HG02571 (cell line): ENCODE measurements at regions not wholly inside any gene's neighbourhood (a gene's known extent, or its start where the extent isn't known, plus 50 kb on each side); places are given as distances from the start of the nearest gene placed in this dataset.

ENCODE experiments used
- ATAC-seq: cut with Tn5 transposase; IDR thresholded peaks from one replicate; pipeline ENCODE4 v1.9.1; 2021; ENCODE audit warnings: mild to moderate bottlenecking, moderate library complexity; ENCODE audit not compliant: unreplicated experiment

GRCh38 chr14:98368221-98368620, 903.8 kb downstream of the BCL11B start:
- ATAC-seq: no peak

- no peak for ATAC-seq
Observed at GRCh38 chr14:98368916-98369315, 903.1 kb downstream of the BCL11B start.

- ATAC-seq: no peak
Observed at GRCh38 chr14:98369344-98369743, 902.7 kb downstream of the BCL11B start.

DNA sequence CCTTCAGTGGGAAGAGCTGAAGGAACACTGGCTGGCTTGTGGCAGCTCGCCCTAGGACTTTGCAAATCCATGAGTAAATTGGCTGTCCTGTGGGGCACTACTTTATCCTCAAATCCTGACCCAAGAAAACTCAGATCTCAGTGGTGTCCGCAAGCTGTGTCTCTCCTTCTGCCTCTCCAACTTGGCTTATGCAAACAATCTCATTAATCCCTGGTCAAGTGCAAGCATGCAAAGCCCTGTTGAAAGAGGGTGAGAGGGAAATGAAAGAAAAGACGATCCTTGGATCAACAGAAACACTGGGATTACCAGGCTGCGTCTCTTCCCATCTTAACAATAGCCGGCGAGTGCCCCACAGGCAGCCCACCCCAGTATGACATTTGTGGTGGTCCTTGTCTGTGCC, 901.6 kb downstream of the BCL11B start:
- no peak for ATAC-seq

DNA sequence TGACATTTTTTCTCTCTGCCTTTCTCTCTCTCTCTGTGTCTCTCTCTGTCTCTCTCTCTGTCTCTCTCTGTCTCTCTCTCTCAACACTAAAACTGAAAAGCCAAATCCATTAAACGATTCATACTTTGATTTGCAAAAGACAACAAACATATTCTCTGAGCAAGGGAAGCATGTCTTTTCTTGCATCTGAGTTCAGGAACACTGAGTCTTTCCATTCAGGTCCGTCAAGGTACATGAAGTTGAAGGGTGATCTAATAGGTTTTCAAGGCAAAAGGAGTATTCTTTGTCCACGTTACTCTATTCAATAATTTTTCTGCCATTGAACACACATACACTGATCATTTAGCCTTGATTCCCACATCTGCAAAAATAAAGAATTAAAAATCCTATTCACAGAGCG, 900.9 kb downstream of the BCL11B start:
- no peak for ATAC-seq

- ATAC-seq: no peak
Observed at GRCh38 chr14:98374136-98374535, 897.9 kb downstream of the BCL11B start.

GRCh38 chr14:98375566-98375965, 896.4 kb downstream of the BCL11B start:
- no peak for ATAC-seq

DNA sequence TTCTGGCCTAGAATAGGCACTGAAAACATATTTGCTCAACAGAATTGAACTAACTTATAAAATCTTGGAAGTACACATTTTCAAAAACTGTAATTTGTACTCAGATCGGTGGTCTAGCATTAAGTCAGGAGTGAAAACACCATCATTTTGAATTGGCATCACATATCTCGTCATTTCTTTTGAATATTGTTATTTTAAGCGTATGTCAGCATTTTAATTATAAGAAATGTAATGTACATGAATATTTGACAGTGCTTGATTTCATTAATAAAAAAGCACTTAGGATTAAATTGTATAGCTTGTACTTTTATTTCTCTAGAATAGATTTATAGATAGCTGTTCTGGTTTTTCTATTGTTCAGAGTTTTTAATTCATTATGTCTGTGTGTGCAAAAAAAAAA, 892.2 kb downstream of the BCL11B start:
- ATAC-seq: no peak

- no peak for ATAC-seq
Observed at GRCh38 chr14:98382662-98383061, 889.3 kb downstream of the BCL11B start.

DNA sequence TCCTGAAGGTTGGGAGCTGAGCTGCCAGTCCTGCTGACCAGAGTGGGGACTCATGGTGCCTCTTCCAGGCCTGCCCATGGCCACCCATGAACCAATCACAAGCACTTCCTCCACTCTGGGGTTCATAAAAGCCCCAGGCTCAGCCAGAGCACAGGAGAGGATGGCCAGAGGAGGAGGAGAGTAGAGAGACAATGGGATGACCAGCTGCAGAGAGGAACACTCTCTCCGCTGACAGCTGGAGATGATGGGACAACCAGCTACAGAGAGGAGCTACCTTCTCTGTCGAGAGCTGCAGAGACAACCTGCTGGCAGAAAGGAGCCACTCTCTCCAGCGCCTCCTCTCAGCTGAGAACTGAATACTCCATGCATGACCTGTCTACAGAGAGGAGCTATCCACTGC, 886.1 kb downstream of the BCL11B start:
- ATAC-seq: no peak

DNA sequence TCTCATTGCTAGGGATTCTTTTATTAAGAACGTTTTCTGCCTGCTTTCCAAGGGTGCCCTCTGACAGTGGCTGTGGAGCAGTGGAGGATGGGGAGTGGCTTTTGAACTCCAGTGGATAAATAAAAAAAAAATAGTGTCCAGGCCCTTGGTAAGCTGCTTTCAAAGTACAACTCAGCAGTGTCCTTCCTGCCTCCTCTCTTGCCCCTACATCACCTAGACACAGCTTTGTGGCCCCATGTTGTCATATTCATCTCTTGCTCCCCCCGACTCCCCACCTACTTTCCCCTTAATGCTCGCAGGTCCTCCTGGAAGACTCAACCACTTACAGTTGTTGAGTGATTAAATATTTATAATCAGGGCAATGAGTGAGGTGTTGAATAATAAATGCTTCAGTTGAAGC, 880.9 kb downstream of the BCL11B start:
- ATAC-seq: no peak

DNA sequence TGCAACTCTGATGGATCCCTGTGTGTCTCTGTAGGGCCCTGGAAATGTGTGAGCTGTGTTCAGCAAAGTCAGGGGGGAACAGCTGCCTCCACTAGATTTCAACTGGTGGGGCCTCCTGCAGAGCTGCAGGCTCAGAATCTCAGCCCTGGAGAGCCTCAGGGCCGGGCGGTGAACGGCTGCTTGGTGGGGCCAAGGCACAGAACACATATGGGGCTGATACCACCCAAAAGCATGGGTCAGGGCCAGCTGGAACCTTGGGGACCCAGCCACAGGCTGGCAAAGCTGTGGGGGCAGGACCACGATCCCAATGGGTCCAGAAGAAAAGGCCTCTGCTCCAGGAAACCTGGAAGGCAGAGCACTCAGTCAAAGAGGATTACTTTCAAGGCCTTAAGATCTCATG, 878.5 kb downstream of the BCL11B start:
- ATAC-seq: no peak

GRCh38 chr14:98404811-98405210, 867.2 kb downstream of the BCL11B start:
- no peak for ATAC-seq

- no peak for ATAC-seq
Observed at GRCh38 chr14:98408024-98408555, 863.9 kb downstream of the BCL11B start.

DNA sequence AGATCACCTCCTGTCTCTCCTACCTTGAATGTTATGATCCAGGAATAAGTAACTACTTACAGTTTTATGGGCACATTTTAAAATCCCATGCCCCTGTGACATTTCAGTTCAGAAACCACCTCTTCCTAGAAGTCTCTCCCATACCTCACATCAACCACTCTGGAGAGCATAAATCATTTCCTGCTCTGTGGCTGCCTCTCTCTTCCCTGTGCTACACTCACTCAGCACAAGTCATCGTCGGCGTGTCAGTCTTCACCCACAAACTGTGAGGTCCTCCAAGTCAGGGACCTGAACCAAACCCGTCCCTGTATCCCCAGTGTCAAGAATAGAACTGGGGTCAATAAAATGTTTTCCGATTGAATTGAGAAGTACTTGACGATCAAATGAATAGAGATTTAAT, 863.3 kb downstream of the BCL11B start:
- ATAC-seq: no peak

GRCh38 chr14:98411154-98411553, 860.8 kb downstream of the BCL11B start:
- no peak for ATAC-seq

DNA sequence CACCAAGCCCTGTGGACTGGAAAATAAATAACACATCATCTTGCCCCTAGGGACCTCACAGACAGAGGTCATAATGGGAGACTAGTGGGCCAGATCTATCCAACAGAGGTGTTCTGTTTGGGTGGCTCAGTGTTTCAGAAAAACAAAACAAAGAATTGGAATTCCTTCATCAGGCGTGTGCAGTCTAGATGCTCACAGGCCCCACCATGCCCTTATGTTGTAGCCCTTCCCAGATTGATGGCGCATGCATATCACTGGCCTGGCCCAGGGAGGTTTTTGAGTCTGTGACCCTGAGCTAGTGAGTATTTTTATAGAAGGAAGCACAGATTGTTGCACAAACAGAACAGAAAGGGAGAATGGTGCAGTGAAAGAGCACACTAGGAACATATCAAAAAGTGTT, 859.6 kb downstream of the BCL11B start:
- no peak for ATAC-seq

DNA sequence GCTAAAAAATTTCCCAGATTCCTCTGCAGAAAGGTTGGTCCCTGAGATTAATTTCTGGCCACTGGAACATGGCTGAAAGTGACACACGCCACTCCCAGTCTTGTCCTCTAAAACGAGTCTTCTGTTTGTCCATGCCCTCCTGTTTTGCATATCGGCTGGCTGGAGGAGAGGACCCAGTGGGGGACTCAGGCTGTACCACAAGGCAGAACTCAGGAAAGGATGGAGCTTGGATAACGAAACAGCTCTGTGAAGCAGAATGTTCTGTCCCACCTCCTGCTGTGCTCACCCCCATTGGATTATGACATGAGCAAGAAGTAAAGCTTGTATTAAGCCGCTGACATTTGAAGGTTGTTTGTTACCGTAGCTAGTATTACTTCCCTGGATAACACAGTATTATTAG, 856.2 kb downstream of the BCL11B start:
- no peak for ATAC-seq

DNA sequence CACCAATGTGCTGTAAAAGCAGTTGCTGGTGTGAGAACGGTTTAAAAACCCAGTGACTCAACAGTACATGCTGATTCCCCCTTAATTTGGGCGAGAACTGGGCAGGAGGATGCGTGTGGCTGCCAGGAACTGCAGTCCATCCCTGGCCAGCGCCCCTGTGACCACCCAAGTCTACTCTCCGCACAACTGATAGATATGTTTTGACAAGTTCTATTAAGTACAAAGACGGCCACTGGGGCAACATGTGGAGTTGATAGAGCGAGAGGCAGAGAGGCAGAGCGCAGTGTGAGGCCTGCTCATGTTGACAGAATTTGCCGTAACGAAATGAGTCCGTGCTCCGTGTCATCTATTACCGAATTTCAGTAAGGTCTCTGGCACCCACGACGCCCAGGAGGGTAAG, 855.0 kb downstream of the BCL11B start:
- no peak for ATAC-seq

DNA sequence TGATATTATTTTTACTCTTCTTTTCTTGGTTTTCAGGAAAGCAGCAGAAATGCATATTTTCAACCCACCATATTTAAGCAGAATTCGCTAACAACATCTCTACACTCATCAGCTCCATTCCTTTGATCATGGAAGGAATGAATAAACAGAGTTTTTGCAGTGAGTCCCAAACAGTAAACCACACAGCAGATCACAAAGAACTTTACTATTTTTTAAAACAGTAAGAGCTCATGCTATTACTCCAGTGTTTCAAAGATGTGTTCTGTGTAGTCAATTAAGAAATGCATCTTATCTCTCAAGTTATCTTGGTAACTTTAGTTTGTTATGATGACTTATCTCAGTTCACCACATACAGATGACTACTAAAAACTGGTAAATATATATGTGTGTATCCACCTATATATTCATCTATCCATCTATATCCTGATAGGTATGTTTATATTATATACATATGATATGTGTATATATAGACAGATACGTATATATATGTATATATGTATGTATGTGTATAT, 843.5 kb downstream of the BCL11B start:
- ATAC-seq: no peak

DNA sequence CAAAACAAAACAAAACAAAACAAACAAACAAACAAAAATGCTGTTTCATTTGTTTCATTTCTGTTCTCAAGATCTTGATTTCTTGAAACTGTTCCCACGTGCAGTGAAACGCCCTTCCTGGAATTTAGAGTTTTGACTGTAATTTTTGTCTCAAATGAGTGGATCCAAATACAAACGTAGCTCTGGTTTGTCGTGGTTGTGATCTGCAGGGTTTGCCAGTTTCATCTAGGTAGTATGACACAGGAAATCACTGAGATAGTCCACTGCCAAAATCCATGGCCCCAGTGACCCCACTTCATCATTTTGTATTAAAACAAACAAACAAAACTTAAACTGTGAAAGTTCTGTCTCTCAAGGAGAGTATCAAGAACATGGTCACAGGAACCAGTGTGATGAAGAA, 838.6 kb downstream of the BCL11B start:
- no peak for ATAC-seq

DNA sequence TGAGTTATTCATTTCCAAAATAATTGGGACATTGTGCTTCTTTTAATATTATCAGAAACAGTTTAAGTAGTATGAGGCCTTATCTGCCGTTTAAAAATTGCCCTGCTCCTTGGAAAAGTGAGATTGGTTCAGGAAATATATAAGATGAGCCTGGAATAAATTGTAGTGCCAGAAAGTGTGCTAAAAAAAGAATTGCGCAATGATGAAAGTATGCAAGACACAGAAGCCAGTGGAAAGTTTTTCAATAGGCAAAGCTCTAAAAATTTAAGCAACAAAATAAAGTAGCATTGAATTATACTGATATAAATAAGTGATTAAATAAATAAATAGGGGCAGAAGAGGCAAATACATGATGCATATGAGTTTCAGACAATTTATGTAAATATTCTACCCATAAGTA, 834.9 kb downstream of the BCL11B start:
- ATAC-seq: no peak

GRCh38 chr14:98444077-98444476, 827.9 kb downstream of the BCL11B start:
- no peak for ATAC-seq

- ATAC-seq: no peak
Observed at GRCh38 chr14:98445718-98446117, 826.3 kb downstream of the BCL11B start.
